EL (cell line): ENCODE measurements at regions not wholly inside any gene's neighbourhood (a gene's known extent, or its start where the extent isn't known, plus 50 kb on each side); places are given as distances from the start of the nearest gene placed in this dataset.

Experiments used
- DNase-seq: peaks from one replicate; pipeline ENCODE4 v3.0.0-alpha.2; 2016

DNA sequence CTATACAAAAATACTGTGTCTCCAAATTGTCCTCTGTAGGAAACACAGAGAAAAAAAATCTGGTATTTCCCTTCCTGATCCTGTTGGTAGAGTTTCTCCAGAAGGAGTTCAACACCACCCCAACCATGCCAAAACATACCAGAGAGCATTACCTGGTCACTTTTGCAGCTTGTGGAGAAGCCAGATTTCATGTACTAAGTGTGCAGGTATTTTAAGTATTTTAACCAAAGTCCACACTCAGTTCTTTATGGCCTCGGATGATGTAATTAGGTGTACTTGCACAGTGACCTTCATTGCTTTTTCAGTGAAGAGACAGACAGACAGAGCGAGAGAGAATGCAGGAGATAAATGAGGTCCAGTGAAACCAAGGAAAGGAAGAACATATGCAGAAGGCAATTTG, 2046.8 kb upstream of the CDH9 start:
- no peak for DNase-seq

DNA sequence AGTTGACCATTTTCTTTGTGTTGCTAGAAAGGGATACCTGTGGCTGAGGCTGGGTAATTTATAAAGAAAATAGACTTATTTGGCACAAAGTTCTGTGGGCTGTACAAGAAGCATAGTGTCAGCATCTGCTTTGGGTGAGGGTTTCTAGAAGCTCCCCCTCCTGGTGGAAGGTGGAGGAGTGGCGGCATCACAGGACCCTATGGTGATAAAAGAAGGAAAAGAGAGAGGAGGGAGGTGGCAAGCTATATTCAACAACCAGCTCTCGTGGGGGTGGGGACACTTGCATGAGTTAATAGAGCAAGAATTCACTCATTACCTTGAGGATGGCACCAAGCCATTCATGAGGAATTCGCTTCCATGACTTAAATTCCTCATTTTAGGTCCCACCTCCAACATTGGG, 2041.4 kb upstream of the CDH9 start:
- no peak for DNase-seq

DNA sequence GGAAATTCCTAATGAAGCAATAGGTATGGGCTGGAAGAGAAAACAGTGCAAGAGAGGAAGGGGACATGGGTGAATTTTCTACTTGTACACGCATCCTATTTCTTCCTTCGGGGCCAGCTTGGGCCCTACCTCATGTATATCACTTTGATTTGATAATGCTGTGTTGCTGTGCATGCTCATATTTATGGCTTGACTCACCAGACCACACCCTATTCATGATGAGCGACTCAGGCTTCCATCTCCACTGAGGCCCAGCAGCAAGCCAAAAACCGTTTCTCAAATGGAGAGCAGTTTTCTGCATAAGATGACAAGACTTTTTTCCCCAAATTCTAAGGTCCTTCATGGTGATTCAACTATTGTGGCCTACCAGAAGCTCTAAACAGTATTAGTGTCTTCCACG, 2039.1 kb upstream of the CDH9 start:
- no peak for DNase-seq

DNA sequence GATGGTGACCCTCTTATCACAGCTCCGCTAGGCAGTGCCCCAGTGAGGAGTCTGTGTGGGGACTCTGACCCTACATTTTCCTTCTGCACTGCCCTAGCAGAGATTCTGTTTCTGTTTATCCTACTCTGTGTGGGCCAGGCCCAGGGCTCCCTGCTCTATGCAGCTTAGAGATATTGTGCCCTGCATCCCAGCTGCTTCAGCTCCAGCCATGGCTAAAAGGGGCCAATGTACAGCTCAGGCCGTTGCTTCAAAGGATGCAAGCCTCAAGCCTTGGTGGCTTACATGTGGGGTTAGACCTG, 2030.7 kb upstream of the CDH9 start:
- no peak for DNase-seq

DNA sequence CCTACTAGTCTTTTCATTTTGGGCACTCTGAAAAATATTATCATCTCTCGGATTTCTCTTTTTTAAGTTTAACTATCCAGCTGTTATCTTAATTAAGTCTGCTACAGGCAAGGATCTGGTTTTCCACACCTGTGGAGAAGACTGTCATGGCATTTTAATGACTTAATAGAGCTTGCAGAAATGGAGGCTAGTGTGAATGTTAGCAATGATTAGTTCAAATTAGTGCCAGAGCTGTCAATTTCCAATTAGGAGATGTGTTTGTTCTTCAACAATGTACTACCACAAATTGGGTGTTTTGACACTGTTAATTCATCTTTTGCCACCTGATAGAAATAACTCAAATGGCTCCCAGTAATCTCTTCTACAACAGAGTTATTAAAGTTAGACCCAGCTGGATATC, 2023.0 kb upstream of the CDH9 start:
- no peak for DNase-seq

DNA sequence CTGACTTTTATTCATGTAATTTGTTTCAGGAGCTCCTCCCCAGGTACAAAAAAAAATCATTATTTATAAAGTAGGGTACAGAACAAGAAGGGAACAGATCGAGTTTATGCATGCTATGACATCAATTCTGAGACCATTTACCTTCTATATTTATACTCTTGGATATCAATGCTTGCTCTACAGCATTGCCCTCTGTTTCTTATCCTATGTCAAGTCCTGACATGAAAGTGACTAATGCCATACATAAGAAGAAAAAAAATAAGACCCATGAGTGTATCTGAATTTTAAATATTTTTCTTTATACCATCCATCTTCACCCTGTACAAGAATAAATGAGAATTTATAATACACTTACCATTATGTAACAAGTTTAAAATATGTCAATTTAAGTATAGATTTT, 2016.3 kb upstream of the CDH9 start:
- DNase-seq = no peak

DNA sequence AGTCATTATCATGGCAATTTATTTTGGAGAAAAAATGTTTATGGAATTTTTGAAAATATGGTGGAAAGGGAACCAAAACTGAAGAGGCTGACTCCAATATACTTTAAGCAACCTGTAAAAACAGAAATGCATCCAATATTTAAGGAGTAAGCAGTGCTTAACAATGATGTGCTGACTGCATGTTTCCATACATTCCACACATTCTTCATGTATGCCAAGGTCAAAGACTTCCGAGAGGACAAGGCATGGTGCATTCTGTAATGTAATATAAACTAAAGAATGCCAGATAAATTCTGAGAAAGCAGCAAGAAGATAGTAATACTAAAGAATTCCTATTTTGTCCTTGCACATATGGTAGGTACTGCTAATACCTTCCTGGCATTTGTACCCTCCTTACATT, 2015.9 kb upstream of the CDH9 start:
- no peak for DNase-seq

DNA sequence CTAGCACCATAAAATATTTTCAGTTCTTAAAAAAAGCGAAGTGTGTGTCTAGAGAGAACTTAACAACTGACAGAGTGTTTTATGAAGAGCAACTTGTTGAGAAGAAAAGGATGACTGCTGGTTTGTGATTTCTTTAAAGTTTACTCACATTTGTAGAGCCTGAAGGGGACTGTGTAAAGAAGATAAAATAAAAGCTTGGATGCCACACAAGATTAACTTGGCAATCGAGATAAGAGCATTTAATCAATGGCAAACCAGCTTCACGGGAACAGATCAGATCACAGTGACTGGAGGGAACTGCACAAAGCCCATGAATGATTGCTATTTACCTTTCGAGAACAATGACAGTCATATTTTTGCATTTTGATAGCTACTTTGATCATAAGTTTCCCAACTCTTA, 2013.1 kb upstream of the CDH9 start:
- no peak for DNase-seq

DNA sequence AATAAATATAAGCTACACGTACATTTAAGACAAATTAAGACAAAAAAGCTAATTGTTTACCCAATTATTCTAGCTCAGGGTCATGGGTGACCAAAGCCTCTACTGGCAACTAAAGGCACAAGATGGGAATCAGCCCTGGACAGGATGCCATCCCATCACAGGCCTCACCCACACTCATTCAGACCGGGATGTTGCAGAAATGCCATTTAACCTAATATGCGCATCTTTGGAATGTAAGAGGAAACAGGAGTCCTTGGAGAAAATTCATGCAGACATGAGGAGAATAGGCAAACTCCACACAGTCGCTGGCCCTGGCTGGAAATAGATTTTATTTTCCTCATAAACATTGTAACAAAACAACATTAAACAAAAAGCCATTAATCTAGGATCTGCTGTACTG, 2003.8 kb upstream of the CDH9 start:
- DNase-seq = no peak

DNA sequence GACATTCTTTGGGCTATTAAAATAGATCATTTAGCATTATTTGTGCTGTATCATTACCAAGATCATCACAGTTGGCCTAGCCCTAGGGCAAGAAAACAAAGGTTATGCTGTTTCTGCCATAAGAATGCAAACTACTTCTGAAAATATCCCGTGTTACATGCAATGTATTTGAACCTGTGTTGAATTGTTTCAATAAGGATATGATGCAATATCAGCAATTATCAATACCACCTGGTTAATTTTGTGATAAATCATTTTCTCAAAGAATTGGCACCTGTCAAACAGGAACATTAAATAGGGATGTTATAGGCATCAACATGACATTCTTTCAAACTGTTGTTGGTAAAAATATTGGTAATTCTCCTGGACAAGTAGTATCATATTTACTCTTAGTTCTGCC, 2002.0 kb upstream of the CDH9 start:
- DNase-seq = no peak

DNA sequence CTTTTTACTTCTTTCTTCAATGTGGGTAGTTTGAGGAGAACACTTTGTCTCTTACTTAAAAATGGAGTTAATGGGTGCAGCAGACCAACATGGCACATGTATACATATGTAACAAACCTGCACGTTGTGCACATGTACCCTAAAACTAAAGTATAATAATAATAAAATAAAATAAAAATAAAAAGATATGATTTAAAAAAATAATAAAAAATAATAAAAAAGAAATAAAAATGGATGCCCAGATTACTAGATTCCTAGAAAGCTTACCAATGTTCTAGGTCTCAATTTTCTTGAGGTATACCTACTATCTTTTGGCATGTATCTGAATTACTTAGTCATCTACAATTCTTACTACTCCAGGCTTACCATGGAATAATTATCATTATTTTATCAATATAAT, 2001.6 kb upstream of the CDH9 start:
- no peak for DNase-seq

DNA sequence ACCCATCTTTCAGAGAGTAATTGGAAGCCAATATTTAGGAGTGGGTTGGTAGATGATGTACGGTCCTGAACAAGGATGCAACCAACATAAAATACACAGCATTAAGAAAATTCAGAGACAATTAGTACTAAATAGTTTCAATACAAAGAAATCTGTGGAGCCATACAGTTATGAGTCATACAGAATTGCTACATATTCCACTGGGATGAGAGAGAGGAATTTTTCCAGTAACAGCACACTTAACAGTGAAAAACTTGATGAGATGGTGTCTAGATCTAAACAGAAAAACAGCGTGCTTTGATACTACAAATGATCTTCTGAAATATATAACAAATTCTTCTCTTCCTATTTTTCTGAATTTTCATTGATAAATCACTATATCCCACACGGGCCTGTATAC, 1999.3 kb upstream of the CDH9 start:
- no peak for DNase-seq

DNA sequence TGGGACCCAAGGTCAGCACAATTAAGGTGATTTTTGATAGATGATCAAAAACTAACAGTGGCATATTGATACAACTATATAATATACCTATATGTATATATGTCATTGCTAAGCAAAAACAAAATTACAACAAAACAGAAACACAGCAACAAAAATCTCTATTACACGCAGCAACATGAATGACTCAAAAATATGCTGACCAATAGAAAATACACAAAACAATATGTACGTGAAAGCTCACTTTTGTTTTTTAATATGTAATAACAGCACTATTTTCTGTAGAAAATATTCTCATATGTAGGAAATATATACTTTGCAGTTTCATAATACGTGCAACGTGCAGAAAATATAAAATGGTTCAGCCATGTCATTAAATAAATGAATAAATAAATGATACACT, 1985.7 kb upstream of the CDH9 start:
- DNase-seq = no peak

DNA sequence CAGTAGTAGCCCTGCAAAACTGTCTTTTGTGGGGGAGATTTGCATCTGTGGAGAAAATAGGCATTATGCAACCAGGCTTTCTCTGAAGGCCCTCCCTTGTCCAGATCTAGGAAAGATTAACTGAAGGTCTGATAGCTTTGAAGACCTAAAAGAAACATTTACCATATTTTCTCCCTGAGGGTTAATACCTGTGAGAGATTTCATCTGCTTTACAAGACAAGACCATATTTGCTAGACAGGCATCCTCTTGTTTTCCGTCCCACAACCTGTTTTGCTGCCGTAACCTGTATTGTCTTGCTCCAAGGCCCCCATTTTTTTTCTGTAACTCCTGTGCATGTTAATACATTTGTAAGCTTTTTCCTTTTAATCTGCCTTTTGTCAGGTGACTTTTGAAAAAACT, 1985.2 kb upstream of the CDH9 start:
- DNase-seq = no peak

DNA sequence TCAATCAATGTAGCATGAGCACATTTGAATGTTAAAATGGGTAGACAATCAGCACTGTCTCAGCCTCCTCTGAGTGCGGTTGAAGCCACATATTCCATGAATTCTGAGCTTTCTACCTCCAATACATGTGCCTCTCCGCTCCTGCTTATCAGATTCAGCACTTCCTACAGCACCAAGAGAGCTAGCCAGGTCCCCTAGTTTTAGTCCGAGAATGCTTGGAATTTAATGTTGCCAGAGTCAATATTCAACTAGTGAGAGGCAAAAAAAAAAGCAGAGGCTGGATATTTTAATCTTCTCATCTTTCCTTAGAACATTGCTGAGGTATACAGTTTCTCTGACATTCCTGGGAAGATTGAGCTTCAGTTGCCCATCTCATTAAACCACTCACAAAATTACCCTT, 1979.1 kb upstream of the CDH9 start:
- no peak for DNase-seq

DNA sequence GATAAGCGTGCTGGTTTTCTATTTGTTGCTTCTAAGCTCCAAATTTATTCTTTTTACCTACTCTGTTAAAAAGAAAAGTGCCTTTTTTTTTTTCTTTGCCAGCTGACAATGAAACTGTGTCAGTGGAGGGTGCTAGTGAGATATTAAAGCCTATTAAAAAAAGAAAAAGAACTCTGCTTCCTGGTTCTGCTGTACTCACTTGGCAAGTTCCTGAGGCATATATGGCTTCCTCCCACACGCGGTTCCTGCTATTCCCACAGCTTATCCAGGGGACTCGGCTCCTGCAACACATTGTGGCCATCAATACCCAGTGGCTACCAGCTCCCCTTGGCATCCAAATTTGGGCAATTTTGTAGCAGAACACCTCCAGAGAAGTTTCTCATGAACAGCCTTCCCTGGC, 1977.7 kb upstream of the CDH9 start:
- no peak for DNase-seq

DNA sequence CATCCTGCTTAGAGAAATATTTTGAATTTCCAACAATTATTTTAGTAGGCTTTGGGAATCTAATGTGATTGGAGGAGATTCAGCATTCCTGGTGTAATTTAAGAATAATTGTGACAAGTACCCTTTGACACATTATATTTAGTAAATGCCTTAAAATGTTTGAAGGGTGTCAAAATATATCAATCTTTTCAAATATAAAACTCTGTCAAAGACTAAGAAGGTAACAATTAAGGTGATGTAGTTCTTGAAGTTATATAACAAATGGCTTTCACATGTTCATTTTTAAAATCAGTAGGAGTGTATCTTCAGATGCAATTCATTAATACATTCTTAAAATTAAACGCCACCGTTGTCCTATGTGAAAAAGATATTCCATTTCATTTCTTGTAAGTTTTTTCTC, 1977.1 kb upstream of the CDH9 start:
- no peak for DNase-seq

DNA sequence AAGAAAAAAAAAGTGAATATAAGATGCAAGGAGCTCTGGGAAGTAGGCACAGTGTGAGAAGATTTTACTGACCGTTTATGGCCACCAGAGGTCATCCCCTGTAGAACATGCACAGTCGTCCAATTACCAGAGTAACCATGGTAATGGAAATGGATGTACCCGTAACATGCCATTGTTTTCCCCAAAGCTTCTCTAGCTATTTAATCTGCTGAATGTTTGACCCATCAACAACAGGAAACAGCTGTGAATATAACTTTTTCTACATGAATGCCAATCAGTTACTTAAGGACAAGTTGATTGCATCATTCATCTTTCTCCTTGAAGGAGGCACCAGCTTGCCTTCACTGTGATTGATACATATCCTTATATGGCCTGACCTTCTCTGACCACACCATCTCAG, 1967.0 kb upstream of the CDH9 start:
- DNase-seq = no peak

DNA sequence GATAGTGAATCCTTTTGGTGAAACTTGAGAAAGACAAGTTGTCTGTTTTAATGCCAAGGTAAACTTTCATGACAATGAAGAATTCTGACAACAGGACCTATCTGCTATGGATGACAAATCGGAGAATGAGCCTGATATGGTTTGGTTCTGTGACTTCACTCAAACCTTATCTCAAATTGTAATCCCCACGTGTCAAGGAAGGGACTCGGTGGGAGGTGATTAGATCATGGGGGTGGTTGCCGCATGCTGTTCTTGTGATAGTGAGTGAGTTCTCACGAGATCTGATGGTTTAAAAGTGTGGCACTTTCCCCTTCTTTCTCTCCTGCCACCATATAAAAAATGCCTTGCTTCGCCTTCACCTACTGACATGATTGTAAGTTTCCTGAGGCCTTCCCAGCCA, 1964.1 kb upstream of the CDH9 start:
- DNase-seq = no peak

DNA sequence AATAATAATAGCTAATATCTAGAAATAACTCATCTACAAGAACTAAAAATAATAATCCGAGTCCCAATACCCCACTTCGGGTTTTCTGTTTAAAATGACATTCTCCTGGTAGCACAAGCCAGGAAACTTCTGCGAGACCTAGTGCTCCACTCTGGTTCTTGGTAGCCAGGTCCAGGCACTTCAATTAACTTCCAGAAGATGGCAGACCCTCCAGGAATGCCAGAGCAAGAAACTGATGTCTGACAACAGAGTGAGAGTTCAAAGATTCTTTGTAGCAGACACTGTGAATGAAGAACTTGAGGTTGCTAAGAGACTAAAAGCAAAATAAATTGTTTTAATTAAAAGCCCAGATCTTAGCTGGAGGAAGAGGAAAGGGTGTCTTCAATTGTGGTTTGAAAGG, 1963.3 kb upstream of the CDH9 start:
- no peak for DNase-seq

DNA sequence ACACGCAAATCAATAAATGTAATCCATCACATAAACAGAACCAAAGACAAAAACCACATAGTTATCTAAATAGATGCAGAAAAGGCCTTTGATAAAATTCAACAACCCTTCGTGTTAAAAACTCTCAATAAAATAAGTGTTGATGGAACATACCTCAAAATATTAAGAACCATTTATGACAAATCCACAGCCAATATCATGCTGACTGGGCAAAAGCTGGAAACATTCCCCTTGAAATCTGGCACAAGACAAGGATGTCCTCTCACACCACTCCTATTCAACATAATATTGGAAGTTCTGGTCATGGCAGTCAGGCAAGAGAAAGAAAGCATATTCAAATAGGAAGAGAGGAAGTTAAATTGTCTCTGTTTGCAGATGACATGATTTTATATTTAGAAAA, 1946.3 kb upstream of the CDH9 start:
- DNase-seq = no peak

DNA sequence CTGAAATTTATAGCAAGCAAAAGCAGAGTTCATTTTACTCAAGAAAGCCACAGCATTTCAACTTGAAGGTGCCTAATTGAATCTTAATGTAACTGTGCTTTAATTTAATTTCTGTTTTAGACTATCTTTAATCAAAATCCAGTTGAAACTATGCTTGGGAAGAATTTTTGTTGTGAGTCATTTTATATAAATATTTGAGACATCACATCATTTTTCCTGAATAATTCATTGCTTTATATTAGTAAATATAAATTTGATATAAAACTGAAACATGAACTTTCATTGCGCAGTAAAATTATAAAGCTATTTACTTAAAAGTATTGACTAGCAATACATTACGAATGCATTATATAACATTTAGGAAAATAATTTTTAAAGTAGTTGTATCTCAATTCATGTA, 1937.1 kb upstream of the CDH9 start:
- no peak for DNase-seq

DNA sequence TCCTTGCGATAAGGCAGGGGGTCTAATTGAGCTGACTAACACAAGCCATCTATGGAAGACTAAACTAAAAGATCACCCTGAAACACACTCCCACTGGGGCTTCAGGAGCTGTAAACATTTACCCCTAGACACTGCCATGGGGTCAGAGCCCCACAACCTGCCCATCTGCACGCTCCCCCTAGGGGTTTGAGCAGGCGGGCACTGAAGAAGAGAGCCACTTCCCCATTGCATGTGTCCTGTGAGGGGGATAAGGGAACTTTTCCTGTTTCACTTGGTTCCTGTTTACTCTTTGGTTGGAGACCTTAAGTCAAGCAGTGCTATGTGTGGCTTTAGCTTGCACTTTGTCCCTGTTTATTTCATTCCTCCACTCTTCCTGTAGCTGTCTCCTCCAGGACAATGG, 1929.5 kb upstream of the CDH9 start:
- no peak for DNase-seq

DNA sequence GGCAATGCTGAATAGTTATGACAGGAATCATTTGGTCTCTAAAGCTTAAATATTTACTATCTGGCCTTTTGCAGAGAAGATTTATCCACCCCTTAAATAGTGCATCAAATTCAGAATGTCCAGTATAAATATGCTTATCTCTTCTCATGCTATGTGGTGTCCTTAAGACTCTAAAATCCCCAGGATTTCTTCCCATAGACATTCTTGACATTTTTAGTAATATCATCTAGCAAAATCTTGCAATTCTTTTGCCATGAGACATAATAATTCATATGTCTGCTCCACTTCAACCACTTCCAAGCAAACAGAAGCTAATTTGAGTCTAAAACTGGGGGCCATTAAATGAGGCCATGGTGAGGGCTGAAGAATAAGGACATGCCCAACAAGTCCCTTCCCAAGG, 1923.4 kb upstream of the CDH9 start:
- DNase-seq = no peak

DNA sequence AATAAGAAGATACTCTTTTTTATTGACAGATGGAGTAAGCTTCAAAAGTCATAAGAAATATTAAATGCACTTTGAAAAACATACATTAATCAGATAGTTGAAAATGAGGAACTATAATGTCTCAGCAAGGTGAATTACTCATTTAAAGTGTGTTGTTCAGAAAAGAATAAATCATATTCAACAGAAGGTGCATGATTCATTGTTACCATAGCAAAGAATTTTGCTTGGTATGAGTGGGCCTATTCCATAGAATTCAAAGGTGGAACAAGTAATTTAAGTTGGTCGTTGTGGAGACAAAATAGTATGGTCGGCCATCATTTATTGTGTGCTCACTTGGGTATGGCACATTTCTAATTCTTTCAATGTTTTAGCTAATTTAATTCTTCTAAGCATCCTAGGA, 1920.2 kb upstream of the CDH9 start:
- DNase-seq = no peak

DNA sequence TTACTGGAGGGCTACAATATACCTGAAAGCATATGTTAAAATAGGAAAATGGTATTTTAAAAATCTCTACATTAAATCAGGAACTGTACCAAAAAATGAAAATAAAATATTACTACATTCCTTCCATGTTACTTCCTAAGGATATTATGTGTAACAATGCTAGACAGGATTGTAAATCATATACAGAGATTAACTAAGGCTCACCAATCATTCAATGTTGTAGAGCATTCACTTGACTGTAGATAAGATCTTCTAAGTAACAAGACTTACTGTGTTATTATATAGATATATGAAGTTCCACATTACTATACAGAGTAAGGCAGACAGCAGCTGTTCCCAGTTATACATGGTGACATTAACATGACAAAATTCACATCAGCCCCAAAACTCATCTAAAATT, 1919.1 kb upstream of the CDH9 start:
- DNase-seq = no peak

DNA sequence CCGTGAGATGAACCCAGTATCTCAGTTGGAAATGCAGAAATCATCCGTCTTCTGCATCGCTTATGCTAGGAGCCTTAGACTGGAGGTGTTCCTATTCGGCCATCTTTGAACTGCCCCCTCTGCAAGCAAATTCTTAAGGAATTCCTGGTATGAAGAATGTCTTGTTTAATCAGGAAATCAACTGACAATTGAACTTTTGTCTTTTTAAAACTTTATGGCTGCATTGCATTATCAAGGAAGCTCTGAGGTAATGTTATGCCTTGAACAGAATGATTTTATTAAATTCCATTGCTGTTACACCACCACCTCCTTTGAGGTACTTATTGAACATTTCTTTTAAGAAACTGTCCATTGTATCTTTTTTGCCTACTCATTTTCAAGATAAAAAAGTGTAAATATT, 1915.7 kb upstream of the CDH9 start:
- no peak for DNase-seq
